DMS114 treated with DMSO at 0.1 percent for 48 hours (cell line): ENCODE measurements at regions not wholly inside any gene's neighbourhood (a gene's known extent, or its start where the extent isn't known, plus 50 kb on each side); places are given as distances from the start of the nearest gene placed in this dataset.

Source experiments
- DNase-seq: peaks from one replicate; lab custom pipeline; 2025; ENCODE audit not compliant: unreplicated experiment; lab: John Stamatoyannopoulos, UW

GRCh38 chr5:61683148-61683547 is 351.1 kb downstream of the ZSWIM6 start:
- no peak for DNase-seq

DNA sequence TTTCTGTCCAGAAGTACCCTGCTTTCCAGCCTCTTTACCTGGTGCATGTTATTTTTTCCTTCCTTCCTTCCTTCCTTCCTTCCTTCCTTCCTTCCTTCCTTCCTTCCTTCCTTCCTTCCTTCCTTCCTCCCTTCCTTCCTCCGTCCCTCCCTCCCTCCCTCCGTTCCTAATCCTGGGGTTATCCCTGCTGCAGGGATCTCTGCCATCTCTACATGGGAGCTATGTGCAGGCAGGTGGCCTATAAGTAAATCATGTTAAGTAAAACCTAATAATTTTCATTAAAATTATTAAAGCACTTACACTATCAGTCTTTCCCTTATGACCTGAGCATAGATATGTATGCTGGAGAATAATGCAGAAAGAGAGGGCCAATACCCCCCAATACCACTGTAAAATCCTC is 351.9 kb downstream of the ZSWIM6 start:
- DNase-seq, result no peak

GRCh38 chr5:61686491-61687257 is 354.6 kb downstream of the ZSWIM6 start:
- no peak for DNase-seq

DNA sequence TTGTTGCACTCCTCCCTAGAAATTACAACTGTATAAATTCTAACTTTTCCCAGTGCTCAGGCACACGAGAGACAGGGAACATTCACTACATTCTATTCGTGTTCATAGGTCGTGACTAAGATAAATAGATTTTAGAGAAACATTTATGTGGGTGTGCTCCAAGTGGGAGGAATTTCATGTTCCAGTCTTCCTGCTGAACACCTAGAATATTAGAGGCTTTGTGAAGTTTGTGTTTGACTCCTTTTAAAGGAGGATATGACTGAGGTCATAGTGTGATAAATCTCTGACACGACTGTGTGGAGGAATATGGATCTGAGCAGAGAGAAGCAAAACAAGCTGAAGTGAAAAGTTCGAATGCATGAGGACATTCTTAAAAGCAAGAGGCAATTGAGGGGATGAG is 355.3 kb downstream of the ZSWIM6 start:
- DNase-seq, result no peak

DNA sequence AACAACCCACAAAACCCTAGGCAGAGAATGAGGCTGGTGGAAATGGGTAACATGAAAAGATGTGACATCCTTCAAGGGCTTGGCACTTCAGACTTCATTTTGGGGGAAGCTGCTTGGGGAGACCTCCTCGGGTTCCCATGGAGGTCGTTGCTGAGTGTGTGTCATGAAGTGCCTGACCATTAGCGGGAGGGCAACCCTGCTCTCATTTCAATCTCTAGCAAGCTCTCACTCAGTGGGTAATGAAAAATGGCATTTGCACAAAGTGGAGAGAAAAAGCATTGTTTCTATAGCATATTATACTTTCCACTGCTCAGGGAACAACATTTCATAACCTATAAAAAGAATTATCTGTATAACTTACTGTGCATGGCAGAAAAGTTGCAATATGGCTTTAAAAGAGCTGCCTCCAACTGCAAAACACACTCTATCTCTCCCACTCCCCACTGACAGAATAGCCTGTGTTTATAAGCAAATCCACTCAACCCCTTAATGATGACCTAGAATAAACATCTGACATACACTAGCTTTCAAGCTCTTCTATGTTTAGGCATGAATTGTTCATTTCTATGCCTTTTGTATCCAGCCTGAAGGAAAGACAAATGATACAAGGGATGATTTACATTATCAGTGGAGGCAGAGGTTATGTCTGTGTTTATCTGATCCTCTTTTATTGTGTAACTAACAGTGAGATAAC is 357.2 kb downstream of the ZSWIM6 start:
- no peak for DNase-seq

DNA sequence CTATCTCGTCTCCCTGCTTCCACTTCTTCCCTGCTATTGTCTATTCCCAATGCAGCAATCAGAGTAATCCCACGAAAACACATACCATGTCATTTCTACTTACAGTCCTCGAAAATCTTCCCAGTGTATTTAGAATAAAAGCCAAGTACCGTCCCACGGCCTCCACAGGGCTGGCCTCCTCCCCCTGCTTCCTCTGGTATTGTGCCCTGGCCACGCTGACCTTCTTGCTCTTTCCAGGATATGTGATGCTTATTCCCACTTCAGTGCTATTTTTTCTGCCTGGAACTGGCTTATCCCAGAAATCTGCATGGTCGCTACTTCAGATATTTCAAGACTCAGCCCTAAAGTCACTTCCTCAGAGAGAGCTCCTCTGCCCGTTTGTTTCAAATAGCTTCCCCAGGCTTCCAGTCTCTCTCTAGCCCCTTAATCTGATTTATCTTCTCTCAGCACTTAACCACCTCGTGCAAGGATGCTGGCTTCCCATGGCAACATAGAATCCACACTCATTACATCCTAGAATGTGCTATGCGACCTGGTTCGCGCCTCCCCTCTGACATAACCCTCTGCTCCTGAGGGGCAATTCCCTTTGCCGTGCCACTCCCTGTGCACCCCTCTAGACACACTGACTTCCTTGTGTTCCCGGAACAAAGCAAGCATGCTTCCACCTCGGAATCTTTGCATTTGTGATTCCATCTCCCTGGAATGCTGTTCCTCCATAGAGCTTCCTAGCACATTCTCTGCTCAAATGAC is 365.9 kb downstream of the ZSWIM6 start:
- no peak for DNase-seq

GRCh38 chr5:61701877-61702602 is 370.0 kb downstream of the ZSWIM6 start:
- DNase-seq, result no peak

DNA sequence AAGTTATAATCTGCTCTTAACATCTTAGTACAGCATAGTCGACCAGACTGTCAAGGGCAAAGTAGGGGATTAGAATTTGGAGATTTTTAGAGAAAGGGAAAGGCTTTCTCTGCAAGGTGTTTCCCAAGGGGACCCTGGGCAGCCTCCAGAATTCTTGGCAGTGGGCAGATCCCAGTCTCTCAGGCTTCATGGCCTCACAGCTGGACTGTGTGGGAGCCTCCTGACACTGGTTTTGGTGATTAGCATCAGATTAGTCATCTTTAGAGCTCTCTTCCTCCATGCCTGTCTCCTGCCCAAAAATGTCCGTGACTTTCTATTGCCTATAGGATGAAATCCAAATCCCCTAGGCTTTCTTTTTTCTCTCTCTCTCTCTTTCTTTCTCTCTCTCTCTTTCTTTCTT is 370.7 kb downstream of the ZSWIM6 start:
- no peak for DNase-seq

DNA sequence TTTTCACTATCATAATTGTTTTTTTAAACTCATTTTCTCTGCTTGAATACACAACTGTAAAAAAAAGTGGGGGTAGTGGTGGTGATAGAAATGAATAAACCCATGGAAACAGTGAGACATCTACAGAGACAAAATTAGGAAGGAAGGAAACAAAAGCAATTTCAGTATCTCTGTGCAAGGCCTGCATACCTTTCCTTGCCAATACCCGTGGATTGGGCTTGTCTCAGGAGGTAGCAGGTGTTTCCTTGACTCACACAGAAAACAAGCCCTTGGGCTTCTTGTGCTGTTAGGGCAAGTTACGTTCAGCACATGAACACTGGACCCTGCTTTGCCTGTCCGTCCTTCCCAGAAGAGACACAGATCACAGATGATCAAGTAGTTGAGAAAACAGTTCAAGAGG is 372.2 kb downstream of the ZSWIM6 start:
- DNase-seq, result no peak

GRCh38 chr5:61706751-61707150 is 374.7 kb downstream of the ZSWIM6 start:
- no peak for DNase-seq

- no peak for DNase-seq
Measured at GRCh38 chr5:61719124-61719523, 387.1 kb downstream of the ZSWIM6 start.

DNA sequence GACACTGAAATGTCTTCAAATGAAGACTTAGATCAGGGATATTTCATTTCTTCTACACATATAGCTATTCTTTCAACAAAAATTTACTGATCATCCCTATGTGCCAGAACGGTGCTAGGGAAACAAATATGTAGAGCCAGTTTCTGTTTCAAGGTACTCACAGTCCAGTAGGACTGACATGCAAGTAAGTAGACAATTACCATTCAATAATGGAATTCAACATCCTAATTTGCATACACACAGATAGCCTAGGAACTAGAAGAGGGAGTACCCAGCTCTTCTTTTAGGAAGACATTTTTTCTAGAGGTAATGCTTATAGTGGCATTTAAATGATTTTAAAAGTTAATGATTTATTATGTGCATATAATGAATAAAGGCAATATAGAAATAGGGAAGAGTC is 388.8 kb downstream of the ZSWIM6 start:
- no peak for DNase-seq

- no peak for DNase-seq
Measured at GRCh38 chr5:61724102-61724501, 392.0 kb downstream of the ZSWIM6 start.

DNA sequence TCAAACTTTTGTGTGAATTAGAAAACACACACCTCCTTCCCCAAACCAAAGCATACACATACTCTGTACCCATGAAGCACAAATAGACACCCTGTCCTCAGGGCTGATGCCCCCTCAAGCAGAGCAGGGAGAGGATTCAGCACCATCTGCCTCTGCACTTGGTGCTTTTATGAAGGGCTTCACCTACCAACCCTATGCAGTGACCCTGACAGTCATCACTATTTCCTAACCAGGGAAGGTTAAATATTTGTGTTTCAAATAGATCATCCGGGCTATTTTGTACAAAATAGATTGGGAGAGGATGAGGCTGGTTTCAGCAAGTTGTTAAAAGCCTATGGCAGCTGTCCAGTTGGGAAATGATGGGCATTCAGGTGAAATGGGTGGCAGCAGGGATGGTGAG is 396.2 kb downstream of the ZSWIM6 start:
- DNase-seq, result no peak

- no peak for DNase-seq
Measured at GRCh38 chr5:61730866-61731265, 398.8 kb downstream of the ZSWIM6 start.

- DNase-seq, result no peak
Measured at GRCh38 chr5:61731267-61731945, 399.3 kb downstream of the ZSWIM6 start.

DNA sequence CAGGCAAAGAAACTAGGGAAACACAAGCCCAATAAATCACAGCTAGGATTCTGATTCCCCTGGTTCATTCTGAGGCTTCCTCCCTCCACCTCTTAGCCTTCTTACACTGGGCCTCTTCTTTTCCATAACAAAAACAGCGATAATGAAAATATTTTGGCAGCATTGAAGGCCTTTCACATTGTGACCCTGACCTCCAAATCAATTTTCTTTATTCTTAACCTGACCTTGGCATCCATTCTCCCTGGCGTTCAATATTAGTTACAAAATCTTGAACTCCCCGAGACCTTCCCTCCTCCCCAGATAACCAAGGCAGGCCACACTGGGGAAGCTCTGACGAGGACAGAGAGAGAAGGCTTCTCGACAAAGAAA is 399.9 kb downstream of the ZSWIM6 start:
- no peak for DNase-seq

- DNase-seq, result no peak
Measured at GRCh38 chr5:61732369-61732768, 400.3 kb downstream of the ZSWIM6 start.

GRCh38 chr5:61732796-61733195 is 400.7 kb downstream of the ZSWIM6 start:
- no peak for DNase-seq

DNA sequence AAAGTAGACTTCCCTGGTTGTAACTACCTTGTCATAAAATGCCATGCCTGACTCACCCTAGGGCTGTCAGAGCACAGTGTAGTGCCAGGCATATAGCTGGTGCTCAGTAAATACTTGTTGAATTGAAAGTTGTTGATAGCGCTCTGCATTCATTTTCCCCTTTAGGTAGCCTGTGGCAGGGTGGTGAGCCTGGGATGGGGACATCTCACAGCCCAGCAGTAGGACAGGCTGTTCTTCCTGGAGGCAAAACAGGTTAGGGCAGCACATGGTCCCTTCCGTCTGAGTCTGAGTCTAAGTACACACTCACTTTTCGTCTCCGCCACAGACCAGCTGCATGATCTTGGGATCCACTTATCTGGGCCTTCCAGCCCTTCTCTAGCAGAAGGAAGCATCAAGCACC is 401.9 kb downstream of the ZSWIM6 start:
- DNase-seq, result no peak

GRCh38 chr5:61734966-61735365 is 402.9 kb downstream of the ZSWIM6 start:
- DNase-seq, result no peak
